GM21515 (cell line): ENCODE measurements at regions not wholly inside any gene's neighbourhood (a gene's known extent, or its start where the extent isn't known, plus 50 kb on each side); places are given as distances from the start of the nearest gene placed in this dataset.
A peak's percentile ranks its signal among the peaks of the same experiment; 100 is the strongest.

ENCODE experiments used
- ATAC-seq: cut with Tn5 transposase; IDR thresholded peaks from one replicate; pipeline ENCODE4 v1.9.1; 2021; ENCODE audit not compliant: unreplicated experiment

DNA sequence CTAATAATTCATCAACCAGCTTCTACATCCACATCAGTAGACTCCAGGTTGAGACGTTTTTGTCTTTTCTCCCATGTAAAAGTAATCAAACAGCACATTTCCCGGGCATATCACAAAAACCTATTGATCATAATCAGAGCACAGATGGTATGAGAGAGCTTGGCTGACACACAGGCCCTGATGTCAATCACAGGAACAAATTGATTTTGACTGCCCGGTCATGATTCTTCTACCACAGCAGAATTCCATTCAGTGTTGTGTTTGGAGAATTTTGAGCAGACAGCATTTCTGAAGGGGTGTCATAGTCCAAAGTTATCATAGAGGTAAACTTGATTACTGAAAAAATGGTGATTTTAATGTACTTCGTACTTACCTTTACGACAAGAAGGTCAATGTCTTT, 351.1 kb downstream of the ZSWIM6 start:
- no peak for ATAC-seq

DNA sequence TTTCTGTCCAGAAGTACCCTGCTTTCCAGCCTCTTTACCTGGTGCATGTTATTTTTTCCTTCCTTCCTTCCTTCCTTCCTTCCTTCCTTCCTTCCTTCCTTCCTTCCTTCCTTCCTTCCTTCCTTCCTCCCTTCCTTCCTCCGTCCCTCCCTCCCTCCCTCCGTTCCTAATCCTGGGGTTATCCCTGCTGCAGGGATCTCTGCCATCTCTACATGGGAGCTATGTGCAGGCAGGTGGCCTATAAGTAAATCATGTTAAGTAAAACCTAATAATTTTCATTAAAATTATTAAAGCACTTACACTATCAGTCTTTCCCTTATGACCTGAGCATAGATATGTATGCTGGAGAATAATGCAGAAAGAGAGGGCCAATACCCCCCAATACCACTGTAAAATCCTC, 351.9 kb downstream of the ZSWIM6 start:
- no peak for ATAC-seq

DNA sequence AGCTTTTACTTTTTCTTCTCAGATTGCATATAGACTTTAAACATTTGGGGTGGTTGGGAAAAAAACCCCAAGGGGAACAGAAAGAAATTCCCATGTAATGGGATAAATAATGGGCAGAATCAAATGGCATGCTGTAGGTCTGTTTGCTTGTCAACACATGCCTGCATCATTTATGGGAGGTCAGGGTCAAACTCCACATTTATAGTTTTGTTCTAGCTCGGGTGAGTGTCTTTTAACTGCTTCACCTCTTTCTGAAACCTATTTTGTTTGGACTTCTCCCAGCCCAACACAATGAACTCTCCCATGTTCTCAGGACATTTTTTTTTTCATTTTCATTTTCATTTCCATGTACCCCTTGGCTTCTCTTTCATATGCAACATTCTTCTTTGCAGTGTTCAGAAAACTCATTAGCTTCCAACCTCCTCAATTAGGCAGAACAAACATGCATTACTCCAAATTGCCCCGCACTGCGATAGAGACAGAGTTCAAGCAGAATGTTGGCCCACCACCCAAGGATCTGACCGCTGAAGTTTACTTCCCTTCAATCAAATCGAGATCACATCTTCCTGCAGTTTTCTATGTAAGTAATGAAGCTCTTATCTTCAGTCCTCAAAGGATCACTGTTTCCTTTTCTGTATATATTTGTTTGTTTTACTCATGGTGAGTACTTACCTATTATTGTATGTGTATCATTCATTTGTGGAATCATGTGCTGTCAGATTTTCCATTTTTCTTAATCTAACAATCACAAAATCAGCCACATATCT, 354.6 kb downstream of the ZSWIM6 start:
- ATAC-seq = no peak

DNA sequence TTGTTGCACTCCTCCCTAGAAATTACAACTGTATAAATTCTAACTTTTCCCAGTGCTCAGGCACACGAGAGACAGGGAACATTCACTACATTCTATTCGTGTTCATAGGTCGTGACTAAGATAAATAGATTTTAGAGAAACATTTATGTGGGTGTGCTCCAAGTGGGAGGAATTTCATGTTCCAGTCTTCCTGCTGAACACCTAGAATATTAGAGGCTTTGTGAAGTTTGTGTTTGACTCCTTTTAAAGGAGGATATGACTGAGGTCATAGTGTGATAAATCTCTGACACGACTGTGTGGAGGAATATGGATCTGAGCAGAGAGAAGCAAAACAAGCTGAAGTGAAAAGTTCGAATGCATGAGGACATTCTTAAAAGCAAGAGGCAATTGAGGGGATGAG, 355.3 kb downstream of the ZSWIM6 start:
- no peak for ATAC-seq

DNA sequence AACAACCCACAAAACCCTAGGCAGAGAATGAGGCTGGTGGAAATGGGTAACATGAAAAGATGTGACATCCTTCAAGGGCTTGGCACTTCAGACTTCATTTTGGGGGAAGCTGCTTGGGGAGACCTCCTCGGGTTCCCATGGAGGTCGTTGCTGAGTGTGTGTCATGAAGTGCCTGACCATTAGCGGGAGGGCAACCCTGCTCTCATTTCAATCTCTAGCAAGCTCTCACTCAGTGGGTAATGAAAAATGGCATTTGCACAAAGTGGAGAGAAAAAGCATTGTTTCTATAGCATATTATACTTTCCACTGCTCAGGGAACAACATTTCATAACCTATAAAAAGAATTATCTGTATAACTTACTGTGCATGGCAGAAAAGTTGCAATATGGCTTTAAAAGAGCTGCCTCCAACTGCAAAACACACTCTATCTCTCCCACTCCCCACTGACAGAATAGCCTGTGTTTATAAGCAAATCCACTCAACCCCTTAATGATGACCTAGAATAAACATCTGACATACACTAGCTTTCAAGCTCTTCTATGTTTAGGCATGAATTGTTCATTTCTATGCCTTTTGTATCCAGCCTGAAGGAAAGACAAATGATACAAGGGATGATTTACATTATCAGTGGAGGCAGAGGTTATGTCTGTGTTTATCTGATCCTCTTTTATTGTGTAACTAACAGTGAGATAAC, 357.2 kb downstream of the ZSWIM6 start:
- ATAC-seq = no peak

DNA sequence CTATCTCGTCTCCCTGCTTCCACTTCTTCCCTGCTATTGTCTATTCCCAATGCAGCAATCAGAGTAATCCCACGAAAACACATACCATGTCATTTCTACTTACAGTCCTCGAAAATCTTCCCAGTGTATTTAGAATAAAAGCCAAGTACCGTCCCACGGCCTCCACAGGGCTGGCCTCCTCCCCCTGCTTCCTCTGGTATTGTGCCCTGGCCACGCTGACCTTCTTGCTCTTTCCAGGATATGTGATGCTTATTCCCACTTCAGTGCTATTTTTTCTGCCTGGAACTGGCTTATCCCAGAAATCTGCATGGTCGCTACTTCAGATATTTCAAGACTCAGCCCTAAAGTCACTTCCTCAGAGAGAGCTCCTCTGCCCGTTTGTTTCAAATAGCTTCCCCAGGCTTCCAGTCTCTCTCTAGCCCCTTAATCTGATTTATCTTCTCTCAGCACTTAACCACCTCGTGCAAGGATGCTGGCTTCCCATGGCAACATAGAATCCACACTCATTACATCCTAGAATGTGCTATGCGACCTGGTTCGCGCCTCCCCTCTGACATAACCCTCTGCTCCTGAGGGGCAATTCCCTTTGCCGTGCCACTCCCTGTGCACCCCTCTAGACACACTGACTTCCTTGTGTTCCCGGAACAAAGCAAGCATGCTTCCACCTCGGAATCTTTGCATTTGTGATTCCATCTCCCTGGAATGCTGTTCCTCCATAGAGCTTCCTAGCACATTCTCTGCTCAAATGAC, 365.9 kb downstream of the ZSWIM6 start:
- ATAC-seq = no peak

DNA sequence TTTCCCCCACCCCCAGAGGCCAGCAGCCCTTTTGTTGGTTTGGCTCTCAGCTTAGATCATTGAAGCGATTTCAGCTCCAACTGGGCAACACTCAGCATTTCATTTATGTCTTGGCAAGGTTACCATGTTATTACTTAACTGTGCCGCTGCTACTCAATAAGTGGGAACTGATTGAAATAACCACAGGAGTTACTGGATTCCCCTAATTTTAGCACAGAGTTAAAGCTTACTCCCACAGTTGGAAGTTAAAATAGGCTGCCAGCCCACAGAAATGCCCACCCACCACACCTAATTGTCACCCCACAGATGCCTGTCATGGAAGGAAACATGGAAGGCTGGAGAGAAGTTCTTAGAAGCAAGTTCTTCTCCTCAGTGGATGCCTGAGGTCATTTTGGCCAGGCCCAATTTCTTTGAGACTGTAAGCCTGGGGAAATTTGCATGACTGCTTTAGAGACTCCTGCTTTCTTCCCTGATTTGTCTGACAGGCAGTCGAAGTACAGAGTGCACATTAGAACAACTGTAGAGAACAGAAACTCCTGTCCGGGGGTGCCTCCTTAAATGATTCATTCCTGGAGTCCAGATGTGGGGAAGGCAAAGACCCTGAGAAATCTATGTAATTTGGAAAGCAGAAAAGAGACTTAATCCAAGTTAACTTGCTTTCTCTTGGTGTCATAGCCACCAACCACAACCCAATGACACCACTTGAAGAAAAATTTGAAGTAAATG, 370.0 kb downstream of the ZSWIM6 start:
- ATAC-seq = peak; percentile 63

DNA sequence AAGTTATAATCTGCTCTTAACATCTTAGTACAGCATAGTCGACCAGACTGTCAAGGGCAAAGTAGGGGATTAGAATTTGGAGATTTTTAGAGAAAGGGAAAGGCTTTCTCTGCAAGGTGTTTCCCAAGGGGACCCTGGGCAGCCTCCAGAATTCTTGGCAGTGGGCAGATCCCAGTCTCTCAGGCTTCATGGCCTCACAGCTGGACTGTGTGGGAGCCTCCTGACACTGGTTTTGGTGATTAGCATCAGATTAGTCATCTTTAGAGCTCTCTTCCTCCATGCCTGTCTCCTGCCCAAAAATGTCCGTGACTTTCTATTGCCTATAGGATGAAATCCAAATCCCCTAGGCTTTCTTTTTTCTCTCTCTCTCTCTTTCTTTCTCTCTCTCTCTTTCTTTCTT, 370.7 kb downstream of the ZSWIM6 start:
- peak; percentile 16 for ATAC-seq

DNA sequence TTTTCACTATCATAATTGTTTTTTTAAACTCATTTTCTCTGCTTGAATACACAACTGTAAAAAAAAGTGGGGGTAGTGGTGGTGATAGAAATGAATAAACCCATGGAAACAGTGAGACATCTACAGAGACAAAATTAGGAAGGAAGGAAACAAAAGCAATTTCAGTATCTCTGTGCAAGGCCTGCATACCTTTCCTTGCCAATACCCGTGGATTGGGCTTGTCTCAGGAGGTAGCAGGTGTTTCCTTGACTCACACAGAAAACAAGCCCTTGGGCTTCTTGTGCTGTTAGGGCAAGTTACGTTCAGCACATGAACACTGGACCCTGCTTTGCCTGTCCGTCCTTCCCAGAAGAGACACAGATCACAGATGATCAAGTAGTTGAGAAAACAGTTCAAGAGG, 372.2 kb downstream of the ZSWIM6 start:
- peak; percentile 34 for ATAC-seq

DNA sequence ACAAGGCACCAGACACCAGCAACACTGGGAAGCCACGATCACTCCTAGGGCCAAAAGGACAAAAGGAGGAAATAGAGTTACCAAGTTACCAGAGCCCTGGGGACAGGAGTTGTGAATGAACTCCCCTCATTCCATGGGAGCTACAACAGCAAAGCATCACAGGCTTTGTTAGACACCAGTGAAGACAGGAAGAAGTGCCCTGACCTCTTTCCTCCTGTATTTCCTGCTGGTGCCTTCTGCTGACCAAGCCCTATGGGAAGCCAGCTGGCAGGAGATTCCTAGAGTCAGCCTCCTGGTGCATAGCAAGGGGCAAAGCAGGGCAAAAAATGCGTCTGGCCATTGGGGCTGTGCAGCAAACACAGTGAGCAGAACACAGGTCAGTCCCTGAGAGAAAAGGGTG, 374.7 kb downstream of the ZSWIM6 start:
- no peak for ATAC-seq

DNA sequence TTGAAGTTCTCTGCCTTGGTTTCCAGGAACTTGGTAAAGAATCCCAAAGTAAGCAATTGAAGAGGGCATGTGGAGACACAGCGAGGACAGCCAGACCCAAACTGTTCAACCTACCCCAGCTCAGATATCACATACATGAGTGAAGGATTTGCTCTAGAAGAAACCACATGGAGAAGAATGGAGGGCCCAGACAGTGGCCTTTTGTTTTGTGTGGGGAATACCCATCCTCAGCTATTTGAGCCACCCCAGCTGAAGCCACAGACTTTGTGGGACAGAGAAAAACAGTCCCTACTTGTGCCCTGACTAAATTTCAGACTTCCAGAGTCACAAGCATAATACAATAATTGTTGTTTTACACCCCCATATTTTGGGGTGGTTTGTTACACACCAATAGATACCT, 387.1 kb downstream of the ZSWIM6 start:
- no peak for ATAC-seq

DNA sequence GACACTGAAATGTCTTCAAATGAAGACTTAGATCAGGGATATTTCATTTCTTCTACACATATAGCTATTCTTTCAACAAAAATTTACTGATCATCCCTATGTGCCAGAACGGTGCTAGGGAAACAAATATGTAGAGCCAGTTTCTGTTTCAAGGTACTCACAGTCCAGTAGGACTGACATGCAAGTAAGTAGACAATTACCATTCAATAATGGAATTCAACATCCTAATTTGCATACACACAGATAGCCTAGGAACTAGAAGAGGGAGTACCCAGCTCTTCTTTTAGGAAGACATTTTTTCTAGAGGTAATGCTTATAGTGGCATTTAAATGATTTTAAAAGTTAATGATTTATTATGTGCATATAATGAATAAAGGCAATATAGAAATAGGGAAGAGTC, 388.8 kb downstream of the ZSWIM6 start:
- no peak for ATAC-seq

DNA sequence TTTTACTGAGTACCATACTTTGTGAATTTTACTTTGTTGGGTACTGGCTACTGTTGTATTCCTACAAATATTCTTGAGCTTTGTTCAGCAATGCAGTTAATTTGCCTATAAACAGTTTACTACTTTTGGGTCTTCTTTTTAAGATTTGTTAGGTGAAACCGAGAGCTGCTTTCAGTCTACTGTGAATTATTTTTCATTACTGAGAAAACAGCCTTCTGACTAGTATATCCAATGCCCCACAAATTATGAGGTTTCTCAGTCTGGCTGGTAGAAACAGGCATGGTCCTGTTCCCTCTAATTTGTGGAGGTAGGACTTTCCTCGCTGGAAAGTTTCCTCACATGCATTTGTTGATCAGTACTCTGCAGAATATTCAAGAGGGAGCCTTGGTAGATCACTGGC, 392.0 kb downstream of the ZSWIM6 start:
- ATAC-seq = no peak

DNA sequence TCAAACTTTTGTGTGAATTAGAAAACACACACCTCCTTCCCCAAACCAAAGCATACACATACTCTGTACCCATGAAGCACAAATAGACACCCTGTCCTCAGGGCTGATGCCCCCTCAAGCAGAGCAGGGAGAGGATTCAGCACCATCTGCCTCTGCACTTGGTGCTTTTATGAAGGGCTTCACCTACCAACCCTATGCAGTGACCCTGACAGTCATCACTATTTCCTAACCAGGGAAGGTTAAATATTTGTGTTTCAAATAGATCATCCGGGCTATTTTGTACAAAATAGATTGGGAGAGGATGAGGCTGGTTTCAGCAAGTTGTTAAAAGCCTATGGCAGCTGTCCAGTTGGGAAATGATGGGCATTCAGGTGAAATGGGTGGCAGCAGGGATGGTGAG, 396.2 kb downstream of the ZSWIM6 start:
- ATAC-seq = no peak

DNA sequence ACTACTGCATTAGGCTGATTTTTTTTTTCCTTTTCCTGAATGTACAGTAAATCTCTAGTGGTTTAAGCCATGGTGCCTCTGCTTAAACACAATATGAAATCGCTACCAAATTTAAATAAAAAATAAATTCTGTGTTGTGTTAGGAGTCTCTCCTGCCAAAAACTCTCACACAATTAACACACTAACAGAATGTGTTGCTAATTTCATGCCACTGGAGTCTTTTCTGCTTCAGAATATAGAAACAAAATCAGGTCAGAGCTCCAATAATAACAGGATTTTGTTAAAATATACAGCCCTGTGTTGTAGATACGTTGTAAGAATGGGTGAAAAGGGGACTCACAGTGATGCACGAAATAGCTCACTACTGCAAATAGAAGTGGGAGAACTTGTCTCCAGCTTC, 398.8 kb downstream of the ZSWIM6 start:
- ATAC-seq = no peak

DNA sequence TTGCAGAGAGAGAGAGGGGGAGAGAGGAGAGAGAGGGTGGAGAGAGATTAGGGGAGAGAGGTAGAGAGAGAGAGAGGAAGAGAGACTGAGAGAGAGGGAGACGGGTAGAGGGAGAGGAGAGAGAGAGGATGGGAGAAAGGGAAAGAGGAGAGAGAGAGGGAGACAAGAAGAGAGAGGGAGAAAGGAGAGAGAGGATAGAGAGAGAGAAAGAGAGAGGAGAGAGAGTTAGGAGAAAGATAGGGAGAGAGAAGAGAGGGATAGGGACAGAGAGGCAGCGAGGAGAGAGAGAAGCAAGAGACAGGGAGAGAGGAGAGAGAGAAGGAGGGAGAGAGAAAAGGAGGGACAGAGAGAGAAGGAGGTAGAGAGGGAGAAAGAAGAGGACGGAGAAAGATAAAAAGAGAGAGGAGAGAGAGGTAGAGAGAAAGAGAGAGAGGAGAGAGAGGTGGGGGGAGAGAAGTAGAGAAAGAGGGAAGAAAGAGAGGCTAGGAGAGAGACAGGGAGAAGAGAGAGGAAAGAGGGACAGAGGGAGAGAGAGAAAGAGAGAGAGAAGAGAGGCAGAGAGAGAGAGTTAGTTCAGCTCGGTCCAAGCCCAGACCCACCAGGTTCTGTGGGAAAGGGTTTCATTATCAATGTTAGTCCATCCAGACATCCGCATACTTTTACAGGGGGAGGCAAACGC, 399.3 kb downstream of the ZSWIM6 start:
- ATAC-seq = no peak

DNA sequence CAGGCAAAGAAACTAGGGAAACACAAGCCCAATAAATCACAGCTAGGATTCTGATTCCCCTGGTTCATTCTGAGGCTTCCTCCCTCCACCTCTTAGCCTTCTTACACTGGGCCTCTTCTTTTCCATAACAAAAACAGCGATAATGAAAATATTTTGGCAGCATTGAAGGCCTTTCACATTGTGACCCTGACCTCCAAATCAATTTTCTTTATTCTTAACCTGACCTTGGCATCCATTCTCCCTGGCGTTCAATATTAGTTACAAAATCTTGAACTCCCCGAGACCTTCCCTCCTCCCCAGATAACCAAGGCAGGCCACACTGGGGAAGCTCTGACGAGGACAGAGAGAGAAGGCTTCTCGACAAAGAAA, 399.9 kb downstream of the ZSWIM6 start:
- no peak for ATAC-seq

DNA sequence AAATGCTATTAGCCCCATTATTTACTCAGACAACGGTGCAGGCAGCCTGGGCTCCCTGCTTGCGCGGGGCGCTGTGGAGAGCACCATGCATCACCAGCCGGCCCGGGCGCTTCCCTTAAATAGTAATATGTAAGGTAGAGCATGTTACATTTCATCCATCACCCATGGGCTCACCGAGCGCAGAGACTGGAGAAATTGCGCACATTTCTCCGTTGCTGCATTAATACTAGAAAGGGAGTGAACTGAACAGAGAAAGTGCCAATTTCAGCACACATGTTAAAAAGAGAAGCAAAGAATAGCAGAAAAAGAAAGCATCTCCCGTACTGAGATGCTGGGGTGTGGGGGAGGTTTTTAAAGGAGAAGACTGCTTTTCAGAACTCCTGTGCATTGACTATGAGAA, 400.3 kb downstream of the ZSWIM6 start:
- ATAC-seq = no peak

DNA sequence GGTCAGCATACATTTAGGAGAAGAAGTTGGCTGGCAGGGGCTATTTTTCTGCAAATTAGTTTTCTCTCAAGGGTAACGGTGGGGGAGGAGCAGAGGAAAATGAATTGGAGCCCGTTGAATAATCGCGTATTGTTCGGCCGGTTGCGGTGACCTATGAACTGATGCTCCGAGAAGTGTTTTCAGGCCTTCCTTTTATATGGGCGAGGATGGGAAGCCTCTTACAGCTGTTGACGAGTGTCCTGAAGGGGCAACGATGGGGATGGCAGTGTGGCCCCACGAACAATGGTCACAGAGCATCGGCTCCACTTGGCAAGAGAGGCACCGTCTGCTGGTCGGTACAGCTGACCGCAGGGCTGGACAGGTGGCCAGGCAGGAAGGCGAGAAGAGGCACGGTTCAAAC, 400.7 kb downstream of the ZSWIM6 start:
- no peak for ATAC-seq

DNA sequence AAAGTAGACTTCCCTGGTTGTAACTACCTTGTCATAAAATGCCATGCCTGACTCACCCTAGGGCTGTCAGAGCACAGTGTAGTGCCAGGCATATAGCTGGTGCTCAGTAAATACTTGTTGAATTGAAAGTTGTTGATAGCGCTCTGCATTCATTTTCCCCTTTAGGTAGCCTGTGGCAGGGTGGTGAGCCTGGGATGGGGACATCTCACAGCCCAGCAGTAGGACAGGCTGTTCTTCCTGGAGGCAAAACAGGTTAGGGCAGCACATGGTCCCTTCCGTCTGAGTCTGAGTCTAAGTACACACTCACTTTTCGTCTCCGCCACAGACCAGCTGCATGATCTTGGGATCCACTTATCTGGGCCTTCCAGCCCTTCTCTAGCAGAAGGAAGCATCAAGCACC, 401.9 kb downstream of the ZSWIM6 start:
- no peak for ATAC-seq

DNA sequence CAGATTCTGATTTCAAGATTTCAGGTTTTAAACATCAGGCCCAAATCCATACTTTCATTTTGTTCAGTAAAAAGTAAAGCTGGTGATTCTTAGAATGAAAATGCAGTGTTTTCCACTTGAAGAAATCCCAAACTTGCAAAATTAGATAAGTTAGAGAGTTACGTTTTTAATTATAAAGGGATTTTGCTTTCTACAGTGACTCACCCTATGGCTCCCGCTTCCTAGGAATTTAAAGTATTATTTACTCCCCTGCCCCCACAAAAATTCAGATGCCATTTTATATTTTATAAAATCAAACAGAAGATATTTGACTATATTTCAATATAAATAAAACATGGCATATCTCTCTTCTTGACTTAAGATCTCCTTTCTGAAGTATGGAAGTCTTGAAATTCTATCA, 402.9 kb downstream of the ZSWIM6 start:
- no peak for ATAC-seq
